ENCODE measurements at regions not wholly inside any gene's neighbourhood (a gene's known extent, or its start where the extent isn't known, plus 50 kb on each side); places are given as distances from the start of the nearest gene placed in this dataset.
"Not testable (repeated sequence)": the region's sequence is repeated elsewhere in the genome, so short reads cannot be mapped to it uniquely, and the experiment has no call there.

DNA sequence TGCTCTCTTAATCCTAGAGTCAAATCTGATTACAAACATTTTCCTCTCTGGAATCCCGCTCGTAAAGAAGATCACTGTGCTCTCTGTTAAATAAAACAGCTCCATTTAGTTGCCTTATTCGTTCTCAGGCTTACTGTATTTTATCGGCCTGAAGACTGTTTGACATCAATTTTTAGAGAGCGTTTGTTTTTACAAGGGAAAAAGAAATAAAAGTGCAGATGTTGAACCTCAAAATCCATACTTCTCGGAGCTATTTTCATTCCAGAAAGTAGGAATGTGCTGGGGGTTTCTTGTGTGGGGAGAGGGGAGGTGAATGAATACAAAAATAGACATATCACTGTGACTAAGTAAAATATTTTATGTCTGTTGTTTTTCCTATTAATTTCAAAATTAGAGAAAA, 140.1 kb downstream of the ARRDC4 start:
- TF ChIP-seq, protein P1, sequence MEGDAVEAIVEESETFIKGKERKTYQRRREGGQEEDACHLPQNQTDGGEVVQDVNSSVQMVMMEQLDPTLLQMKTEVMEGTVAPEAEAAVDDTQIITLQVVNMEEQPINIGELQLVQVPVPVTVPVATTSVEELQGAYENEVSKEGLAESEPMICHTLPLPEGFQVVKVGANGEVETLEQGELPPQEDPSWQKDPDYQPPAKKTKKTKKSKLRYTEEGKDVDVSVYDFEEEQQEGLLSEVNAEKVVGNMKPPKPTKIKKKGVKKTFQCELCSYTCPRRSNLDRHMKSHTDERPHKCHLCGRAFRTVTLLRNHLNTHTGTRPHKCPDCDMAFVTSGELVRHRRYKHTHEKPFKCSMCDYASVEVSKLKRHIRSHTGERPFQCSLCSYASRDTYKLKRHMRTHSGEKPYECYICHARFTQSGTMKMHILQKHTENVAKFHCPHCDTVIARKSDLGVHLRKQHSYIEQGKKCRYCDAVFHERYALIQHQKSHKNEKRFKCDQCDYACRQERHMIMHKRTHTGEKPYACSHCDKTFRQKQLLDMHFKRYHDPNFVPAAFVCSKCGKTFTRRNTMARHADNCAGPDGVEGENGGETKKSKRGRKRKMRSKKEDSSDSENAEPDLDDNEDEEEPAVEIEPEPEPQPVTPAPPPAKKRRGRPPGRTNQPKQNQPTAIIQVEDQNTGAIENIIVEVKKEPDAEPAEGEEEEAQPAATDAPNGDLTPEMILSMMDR (conservative IDR thresholded peaks at IDR 0.05): not testable (repeated sequence)
- not testable (repeated sequence) for TF ChIP-seq EZH2 (IDR thresholded peaks at IDR 0.05; ENCODE audit: low read depth)
